ENCODE measurements at regions not wholly inside any gene's neighbourhood (a gene's known extent, or its start where the extent isn't known, plus 50 kb on each side); places are given as distances from the start of the nearest gene placed in this dataset.

GRCh38 chr14:40346275-40346674 is 914.0 kb upstream of the FBXO33 start:
- no peak for DNase-seq
- Histone ChIP-seq H3K4me2 (no peak overlapping the region), H4K20me1 (ENCODE audit: insufficient read depth) (no peaks in the 10 kb centered on the region), H3K79me2 (ENCODE audit: insufficient read depth) (no peaks in the 10 kb centered on the region), H3K27me3 (ENCODE audit: insufficient read depth) (no peaks in the 10 kb centered on the region), H3K4me3 (ENCODE audit: low read depth in 2 of 2, low read length in 1 of 2) (no peak overlapping the region), H3K27ac (ENCODE audit: low read depth in 2 of 2, low read length in 1 of 2) (no peak overlapping the region), H3K4me1 (ENCODE audit: control insufficient read depth in 1 of 2, insufficient read depth in 2 of 2, low read depth in 1 of 2, low read length in 1 of 2) (no peaks in the 10 kb centered on the region), H3K9me2 (no peaks in the 10 kb centered on the region), H3F3A (replicated peaks; ENCODE audit: insufficient read depth) (no peaks in the 10 kb centered on the region), H3K36me3 (replicated peaks in 1 of 2; ENCODE audit: control insufficient read depth in 1 of 2, insufficient read depth in 2 of 2, low read length in 1 of 2) (no peaks in the 10 kb centered on the region), H2AFZ (ENCODE audit: low read depth) (no peak overlapping the region), H3K9me3 (no peaks in the 10 kb centered on the region), H3K9ac (no peak overlapping the region)
- TF ChIP-seq EZH2phosphoT487 (IDR thresholded peaks at IDR 0.05; ENCODE audit: borderline replicate concordance, low read depth), result no peak
- TF ChIP-seq NRF1 (IDR thresholded peaks at IDR 0.05; ENCODE audit: low read depth, low read length), result no peak
- no peak for TF ChIP-seq FOXJ3 (CRISPR knock-in tag; IDR thresholded peaks at IDR 0.05)
- TF ChIP-seq RFX5 (IDR thresholded peaks at IDR 0.05; ENCODE audit: low read length), result no peak
- TF ChIP-seq CHD2 (IDR thresholded peaks at IDR 0.05; ENCODE audit: low read length, partially characterized antibody), result no peak
- TF ChIP-seq FOSL2 (IDR thresholded peaks at IDR 0.05; ENCODE audit: borderline replicate concordance, low read depth), result no peak
- no peak for TF ChIP-seq JUND (IDR thresholded peaks at IDR 0.05)
- TF ChIP-seq, protein P1, sequence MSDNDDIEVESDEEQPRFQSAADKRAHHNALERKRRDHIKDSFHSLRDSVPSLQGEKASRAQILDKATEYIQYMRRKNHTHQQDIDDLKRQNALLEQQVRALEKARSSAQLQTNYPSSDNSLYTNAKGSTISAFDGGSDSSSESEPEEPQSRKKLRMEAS (IDR thresholded peaks at IDR 0.05; ENCODE audit: low read depth), result no peak
- TF ChIP-seq CTCF (IDR thresholded peaks at IDR 0.05), result no peak
- TF ChIP-seq MEF2A (IDR thresholded peaks at IDR 0.05; ENCODE audit: borderline replicate concordance, low read depth), result no peak
- TF ChIP-seq, protein P2, sequence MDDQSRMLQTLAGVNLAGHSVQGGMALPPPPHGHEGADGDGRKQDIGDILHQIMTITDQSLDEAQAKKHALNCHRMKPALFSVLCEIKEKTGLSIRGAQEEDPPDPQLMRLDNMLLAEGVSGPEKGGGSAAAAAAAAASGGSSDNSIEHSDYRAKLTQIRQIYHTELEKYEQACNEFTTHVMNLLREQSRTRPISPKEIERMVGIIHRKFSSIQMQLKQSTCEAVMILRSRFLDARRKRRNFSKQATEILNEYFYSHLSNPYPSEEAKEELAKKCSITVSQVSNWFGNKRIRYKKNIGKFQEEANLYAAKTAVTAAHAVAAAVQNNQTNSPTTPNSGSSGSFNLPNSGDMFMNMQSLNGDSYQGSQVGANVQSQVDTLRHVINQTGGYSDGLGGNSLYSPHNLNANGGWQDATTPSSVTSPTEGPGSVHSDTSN (IDR thresholded peaks at IDR 0.05), result no peak
- no peak for TF ChIP-seq SMC3 (IDR thresholded peaks at IDR 0.05; ENCODE audit: low read depth, low read length)
- no peak for TF ChIP-seq NFIC (IDR thresholded peaks at IDR 0.05; ENCODE audit: borderline replicate concordance)
- no peak for TF ChIP-seq MXI1 (IDR thresholded peaks at IDR 0.05; ENCODE audit: low read depth, low read length)
- no peak for TF ChIP-seq TEAD4 (IDR thresholded peaks at IDR 0.05; ENCODE audit: borderline replicate concordance, insufficient read depth)
- ChIA-PET POLR2A (no interaction called here), CTCF (no interaction called here)
- 29% methylated on average over 2 of the region's 2 CpGs for WGBS (ENCODE audit: low lambda C conversion rate)

DNA sequence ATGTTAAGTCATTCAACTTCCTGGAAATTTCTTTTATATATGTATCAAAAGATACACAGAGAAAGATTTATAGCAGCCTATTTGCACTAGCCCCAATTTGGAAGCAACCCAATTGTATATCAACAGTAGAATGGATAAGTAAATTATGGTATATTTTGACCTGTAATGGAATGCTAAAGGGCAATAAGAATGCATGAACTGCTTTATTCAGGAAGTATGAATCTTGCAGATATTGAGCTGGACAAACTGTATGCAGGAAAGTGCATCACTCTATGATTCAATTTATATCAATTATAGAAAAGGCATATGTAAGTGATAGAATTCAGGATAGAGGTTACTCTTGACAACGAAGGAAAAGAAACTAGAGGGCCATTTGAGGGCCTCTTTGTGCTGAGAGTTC is 913.1 kb upstream of the FBXO33 start:
- POLR2A ChIA-PET, result no interaction called here
- Histone ChIP-seq H3K27me3 (ENCODE audit: insufficient read depth) (no peaks in the 10 kb centered on the region), H4K20me1 (ENCODE audit: insufficient read depth) (no peaks in the 10 kb centered on the region), H3K27ac (ENCODE audit: low read depth in 2 of 2, low read length in 1 of 2) (no peak overlapping the region), H3K79me2 (ENCODE audit: insufficient read depth) (no peaks in the 10 kb centered on the region), H3K4me2 (no peak overlapping the region), H3K9me2 (no peaks in the 10 kb centered on the region), H3K4me1 (ENCODE audit: control insufficient read depth in 1 of 2, insufficient read depth in 2 of 2, low read depth in 1 of 2, low read length in 1 of 2) (no peaks in the 10 kb centered on the region), H3K4me3 (ENCODE audit: low read depth in 2 of 2, low read length in 1 of 2) (no peak overlapping the region), H2AFZ (ENCODE audit: low read depth) (no peak overlapping the region), H3K36me3 (replicated peaks in 1 of 2; ENCODE audit: control insufficient read depth in 1 of 2, insufficient read depth in 2 of 2, low read length in 1 of 2) (no peaks in the 10 kb centered on the region), H3K9ac (no peak overlapping the region), H3K9me3 (no peaks in the 10 kb centered on the region), H3F3A (replicated peaks; ENCODE audit: insufficient read depth) (no peaks in the 10 kb centered on the region)
- CTCF ChIA-PET, result no interaction called here
- no peak for DNase-seq
- 0% methylated on average over 1 of the region's 1 CpG for WGBS (ENCODE audit: low lambda C conversion rate)
- TF ChIP-seq GATA2 (CRISPR knock-in tag; IDR thresholded peaks at IDR 0.05), result no peak
- TF ChIP-seq POLR2AphosphoS5 (IDR thresholded peaks at IDR 0.05; ENCODE audit: low read depth, low read length), result no peak
- TF ChIP-seq RFX5 (IDR thresholded peaks at IDR 0.05; ENCODE audit: low read length), result no peak
- no peak for TF ChIP-seq FOXM1 (IDR thresholded peaks at IDR 0.05; ENCODE audit: low read depth)
- no peak for TF ChIP-seq EP300 (IDR thresholded peaks at IDR 0.05; ENCODE audit: borderline replicate concordance in 1 of 2, low read depth in 1 of 2, low read length in 1 of 2)
- TF ChIP-seq CTCF (IDR thresholded peaks at IDR 0.05), result no peak
- no peak for TF ChIP-seq IRF3 (IDR thresholded peaks at IDR 0.05; ENCODE audit: low read depth, low read length)
- TF ChIP-seq SMC3 (IDR thresholded peaks at IDR 0.05; ENCODE audit: low read depth, low read length), result no peak
- no peak for TF ChIP-seq RAD21 (IDR thresholded peaks at IDR 0.05; ENCODE audit: low read length)
- TF ChIP-seq USF1 (IDR thresholded peaks at IDR 0.05; ENCODE audit: borderline replicate concordance, low read depth), result no peak
- TF ChIP-seq EZH2phosphoT487 (IDR thresholded peaks at IDR 0.05; ENCODE audit: borderline replicate concordance, low read depth), result no peak
